ENCODE measurements at regions not wholly inside any gene's neighbourhood (a gene's known extent, or its start where the extent isn't known, plus 50 kb on each side); places are given as distances from the start of the nearest gene placed in this dataset.

DNA sequence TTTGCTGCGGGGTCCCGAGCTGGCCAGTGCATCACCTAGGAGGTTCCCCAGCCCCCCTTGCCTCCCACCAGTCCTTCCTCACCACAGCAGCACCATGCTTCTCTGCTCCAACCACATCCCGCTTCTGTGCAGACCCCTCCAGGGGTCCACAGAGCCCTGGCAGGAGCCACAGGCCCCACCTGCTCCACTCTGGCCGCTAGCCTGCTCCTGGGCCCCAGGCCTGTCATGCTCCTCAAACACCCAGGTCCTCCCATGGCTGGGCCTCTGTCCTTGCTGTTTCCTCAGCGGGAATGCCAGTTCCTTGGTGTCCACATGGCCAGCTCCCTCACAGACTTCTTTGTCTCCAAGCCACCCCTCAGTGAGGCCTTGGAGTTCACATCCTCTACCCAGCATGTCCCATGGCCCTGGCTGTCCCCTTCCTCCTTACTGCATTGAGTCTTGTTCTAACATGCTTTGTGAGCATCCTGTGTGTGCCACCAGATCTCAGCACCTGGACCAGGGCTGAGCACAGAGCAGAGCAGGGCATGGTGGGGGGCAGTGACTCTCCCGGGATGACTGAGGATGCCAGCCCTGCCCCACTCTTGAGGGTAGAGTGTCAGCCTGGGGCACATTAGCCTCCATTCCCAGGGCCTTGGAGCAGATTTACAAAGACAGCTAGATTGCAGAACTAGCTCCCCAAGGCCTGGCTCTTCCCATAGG is 201.0 kb upstream of the HS6ST1 start:
- TF ChIP-seq CTCF (IDR thresholded peaks at IDR 0.05; ENCODE audit: low read depth, low read length, missing control alignments), result no peak
- no peak overlapping the region for H3K4me3 ChIP-seq (replicated peaks; ENCODE audit: low read depth, low read length)
- DNase-seq (ENCODE audit: extremely low read depth, low read depth), result no peak

DNA sequence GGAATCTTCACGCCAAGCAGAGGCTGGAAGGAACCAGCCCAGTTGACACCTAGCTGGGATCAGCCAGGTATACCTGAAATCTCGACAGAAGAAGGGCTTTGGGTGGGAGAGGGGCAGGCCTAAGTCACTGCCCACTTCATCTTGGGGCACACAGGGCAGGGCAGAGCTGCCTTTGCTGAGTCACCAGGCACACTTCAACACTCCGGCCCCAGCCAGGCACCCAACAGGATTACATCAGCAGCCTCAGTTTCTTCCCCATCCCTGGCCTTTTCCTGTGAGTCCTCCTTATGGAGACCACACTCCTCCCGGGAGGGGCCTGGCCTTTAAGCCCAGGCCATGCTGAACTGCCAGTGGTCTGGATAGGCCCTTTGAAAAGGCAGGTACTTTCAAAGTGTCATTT is 201.7 kb upstream of the HS6ST1 start:
- TF ChIP-seq CTCF (IDR thresholded peaks at IDR 0.05; ENCODE audit: low read depth, low read length, missing control alignments), result no peak
- no peak for DNase-seq (ENCODE audit: extremely low read depth, low read depth)

GRCh38 chr2:128520791-128521190 is 202.1 kb upstream of the HS6ST1 start:
- TF ChIP-seq CTCF (IDR thresholded peaks at IDR 0.05; ENCODE audit: low read depth, low read length, missing control alignments), result no peak
- no peak overlapping the region for H3K4me3 ChIP-seq (replicated peaks; ENCODE audit: low read depth, low read length)
- DNase-seq (ENCODE audit: extremely low read depth, low read depth), result no peak

More for the DNA sequence above, 201.7 kb upstream of the HS6ST1 start:
- H3K4me3 ChIP-seq (replicated peaks; ENCODE audit: low read depth, low read length), result no peak overlapping the region

DNA sequence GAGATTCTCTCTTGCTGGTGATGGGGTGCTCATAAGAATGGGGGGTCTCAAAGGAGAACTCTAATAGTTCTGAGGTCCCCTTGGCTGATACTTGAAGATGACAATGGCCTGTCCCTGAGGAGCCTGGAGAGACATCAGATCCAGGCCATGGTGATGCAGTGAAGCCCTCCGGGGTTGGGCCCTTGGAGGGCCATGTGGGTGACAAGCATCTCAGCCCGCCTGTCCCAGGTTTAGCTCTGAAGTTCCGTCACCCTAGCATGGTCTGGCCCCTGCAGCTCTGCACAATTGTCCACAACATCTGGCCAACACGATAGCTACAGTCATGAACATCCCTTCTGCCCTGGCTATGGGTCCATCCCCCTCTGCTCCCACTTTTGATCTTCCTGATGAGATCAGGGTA is 202.8 kb upstream of the HS6ST1 start:
- H3K4me3 ChIP-seq (replicated peaks; ENCODE audit: low read depth, low read length), result no peak overlapping the region
- DNase-seq (ENCODE audit: extremely low read depth, low read depth), result no peak
- TF ChIP-seq CTCF (IDR thresholded peaks at IDR 0.05; ENCODE audit: low read depth, low read length, missing control alignments), result no peak

DNA sequence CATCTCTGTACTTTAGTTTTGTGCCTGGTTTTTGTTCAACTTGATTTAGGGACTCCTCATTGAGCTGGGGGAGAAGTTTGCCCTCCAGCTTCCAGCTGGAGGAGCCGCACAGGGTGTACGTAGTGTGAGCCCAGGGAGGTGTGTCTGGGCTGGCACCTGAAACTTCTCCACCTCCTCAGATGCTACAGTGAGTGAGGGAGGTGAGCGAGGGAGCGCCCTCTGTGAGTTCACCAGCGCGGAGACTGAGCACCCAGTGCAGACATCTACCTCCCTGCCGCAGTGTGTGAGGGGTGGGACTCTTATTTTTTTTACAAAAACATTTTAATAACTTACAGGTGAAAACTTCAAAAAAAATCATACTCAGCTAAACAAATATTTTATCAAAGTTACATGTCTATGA is 204.2 kb upstream of the HS6ST1 start:
- no peak for TF ChIP-seq CTCF (IDR thresholded peaks at IDR 0.05; ENCODE audit: low read depth, low read length, missing control alignments)
- no peak overlapping the region for H3K4me3 ChIP-seq (replicated peaks; ENCODE audit: low read depth, low read length)
- DNase-seq (ENCODE audit: extremely low read depth, low read depth), result no peak

- no peak for TF ChIP-seq CTCF (IDR thresholded peaks at IDR 0.05; ENCODE audit: low read depth, low read length, missing control alignments)
- no peak overlapping the region for H3K4me3 ChIP-seq (replicated peaks; ENCODE audit: low read depth, low read length)
- no peak for DNase-seq (ENCODE audit: extremely low read depth, low read depth)
These were observed 204.8 kb upstream of the HS6ST1 start for GRCh38 chr2:128523457-128523856.

DNA sequence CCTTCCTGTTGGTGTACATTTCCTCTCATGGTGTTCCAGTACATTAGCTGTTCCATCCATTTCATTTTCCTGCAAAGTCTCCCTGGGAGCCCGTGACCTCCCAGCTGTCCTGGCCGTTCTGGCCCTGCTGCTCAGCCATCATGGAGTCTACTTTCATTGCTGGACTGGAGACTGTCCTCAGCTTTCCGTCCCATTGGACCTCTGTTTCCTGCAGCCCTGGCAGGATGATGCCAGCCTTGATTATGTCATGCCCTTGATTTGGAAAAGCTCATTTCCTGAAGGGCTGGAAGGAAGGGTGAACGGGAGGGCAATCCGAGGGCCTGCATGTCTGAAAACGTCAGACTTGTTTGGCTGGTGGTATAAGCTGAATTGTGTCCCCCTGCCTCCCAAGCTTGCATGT is 205.5 kb upstream of the HS6ST1 start:
- no peak for DNase-seq (ENCODE audit: extremely low read depth, low read depth)
- TF ChIP-seq CTCF (IDR thresholded peaks at IDR 0.05; ENCODE audit: low read depth, low read length, missing control alignments), result no peak
- H3K4me3 ChIP-seq (replicated peaks; ENCODE audit: low read depth, low read length), result no peak overlapping the region
